GM21423 (cell line): ENCODE measurements at regions not wholly inside any gene's neighbourhood (a gene's known extent, or its start where the extent isn't known, plus 50 kb on each side); places are given as distances from the start of the nearest gene placed in this dataset.

ENCODE experiments used
- ATAC-seq: cut with Tn5 transposase; IDR thresholded peaks from one replicate; pipeline ENCODE4 v1.9.1; 2021; ENCODE audit warnings: mild to moderate bottlenecking, moderate library complexity; ENCODE audit not compliant: unreplicated experiment

GRCh38 chr2:120424274-120424796 is 78.4 kb downstream of the INHBB start:
- no peak for ATAC-seq

DNA sequence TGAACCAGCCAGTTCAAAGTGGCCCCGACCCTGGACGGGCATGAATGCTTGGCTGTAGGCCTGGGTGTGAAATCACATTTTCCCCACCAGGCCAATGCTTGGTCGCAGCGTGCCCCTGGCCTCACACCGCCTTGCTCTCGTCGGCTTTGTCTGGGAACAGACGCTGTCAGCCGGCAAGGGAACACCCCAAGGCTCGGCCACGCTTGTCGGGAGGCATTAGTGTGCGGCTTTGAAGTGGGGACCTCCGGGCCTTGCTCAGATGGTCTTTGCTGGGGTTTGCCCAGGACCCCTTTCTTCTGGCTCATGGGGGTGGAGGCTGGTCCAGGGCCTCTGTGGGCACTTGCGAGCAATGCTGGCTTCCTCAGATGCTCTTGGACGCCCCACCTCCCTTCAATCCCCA is 79.1 kb downstream of the INHBB start:
- no peak for ATAC-seq

DNA sequence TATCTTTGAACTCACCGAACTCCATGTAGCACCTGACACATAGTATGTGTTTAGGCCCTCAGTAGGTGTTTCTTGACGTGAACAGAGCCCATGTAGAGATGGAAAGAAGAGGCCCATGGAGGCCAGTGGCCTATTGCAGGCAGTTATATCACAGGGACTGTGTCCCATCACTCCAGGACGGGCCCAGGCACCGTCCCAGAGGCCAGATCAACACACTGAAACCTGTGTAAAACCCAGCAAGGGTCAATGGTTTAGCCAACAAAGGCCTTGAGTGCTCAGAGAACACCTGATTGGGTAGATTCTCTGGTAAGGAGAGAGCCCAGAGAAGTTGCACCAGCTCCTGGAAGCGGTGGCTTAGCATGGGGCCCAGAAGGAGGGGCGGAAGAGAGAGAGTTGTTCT is 82.8 kb downstream of the INHBB start:
- ATAC-seq = no peak

DNA sequence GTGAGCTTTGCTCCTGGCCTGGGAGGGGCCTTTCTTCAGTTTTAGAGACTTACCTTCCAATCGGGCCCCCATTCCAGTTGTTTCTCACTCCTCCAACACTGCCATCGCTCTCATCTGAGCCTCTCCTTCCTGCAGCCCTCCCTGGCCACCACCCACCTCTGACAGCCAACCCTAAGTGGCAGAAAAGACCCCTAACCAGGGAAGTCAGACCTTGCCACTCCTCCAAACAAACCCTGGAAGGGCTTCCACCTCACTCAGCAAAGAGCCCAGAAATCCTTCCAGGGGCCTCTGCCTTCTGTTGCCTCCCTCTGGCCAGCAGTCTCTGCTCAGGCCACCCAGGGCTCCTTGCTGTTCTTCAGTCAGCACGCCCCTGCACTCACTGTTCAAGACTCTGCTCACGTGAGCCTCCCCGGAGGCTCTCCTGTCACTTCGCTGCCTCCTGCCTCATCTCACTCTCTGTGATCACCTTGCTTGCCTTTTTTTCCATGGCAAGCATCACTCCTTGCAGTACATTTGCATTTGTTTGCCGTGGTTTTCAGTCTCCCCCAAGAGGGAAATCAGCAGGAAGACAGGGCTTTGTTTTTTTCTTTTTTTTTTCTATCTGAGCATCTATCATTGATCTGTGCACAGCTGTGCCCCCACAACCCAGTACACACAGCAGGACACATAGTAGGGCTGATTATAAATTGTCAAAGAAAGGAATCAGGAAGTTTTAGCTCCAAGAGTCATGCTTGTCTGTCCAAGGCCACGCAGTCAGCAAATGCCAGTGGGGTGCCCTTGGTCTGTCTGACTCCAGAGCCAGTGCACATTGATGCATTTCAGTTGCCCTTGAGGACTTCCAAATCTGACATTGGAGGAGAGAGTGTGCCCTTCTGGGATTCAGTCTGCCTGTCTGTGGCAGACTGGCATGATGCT is 83.9 kb downstream of the INHBB start:
- ATAC-seq = no peak

DNA sequence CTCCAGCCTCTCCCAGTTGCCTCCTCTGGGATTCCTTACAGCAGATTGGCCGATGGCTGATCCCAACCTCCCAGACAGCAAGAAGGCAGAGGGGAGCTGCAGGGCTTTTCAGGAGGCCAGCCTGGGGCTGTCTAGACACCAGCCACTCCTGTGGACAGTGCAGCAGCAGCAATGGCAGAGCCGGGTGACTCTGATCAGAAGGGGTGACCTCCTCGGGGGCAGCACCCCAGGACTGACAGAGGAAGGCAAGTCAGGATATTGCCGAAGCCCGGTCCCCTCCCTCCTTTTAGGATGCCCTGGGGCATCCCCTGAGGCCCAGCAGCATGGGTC is 84.5 kb downstream of the INHBB start:
- ATAC-seq = no peak

DNA sequence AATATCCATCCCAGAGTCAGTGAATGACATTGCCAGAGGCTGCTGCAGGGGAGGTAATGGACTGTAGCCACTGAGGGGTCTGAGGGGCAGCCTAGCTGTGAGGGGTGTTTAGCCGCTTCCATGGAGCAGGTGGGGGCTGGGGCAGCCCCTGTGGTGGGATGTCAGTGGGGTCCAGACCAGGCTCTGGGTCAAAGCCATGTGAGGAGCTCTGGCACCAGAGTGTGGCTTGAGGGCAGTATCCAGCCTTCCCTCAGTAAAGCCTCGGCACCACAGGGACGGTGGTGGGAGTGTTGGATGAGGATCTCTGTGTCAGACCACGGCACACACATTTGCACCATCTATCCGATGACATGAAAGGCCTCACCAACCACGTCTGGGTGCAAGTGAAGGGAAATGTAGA is 85.0 kb downstream of the INHBB start:
- no peak for ATAC-seq

DNA sequence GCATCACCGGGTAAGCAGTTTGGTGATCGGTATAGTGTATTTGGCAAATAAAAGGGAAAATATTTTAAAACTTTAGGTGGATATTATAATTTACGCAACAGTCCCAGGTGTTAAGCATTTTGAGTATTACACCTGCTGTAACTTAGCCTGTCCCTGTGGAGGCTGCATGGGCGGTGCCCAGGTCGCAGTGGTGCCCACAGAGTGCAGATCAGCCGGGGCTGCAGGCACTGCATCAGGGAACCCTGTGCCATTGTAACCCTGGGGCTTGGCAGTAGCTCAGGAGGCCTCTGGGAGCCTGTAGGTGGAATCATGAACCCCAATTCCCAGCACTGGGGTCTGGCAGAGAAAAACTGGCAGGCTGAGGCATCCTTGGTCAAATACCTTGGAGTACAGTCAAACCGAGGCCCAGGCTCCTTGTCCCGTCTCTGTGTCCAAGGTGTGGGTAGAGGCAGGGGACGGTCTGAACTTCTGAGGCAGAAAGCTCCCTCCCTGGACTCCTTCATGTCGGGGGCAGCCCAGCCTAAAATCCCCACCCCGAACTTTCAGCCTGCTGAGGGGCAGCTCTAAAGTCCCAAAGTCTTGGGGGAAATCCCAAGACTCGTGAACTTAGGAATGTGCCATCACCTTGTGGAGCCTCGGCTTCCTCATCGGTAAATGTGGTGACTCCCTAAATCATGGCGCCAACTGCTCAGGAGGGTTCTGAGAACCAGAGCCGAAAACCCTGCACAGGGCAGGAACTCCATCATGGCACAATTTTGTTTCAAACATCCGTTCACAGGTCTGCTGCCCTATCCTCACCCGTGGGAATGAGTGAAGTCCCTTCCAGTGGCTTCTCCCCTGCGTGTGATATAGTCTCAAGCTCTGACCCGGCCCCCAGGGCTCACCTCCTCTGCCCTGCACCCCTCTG is 85.7 kb downstream of the INHBB start:
- ATAC-seq = no peak

GRCh38 chr2:120432293-120432975 is 86.5 kb downstream of the INHBB start:
- no peak for ATAC-seq

DNA sequence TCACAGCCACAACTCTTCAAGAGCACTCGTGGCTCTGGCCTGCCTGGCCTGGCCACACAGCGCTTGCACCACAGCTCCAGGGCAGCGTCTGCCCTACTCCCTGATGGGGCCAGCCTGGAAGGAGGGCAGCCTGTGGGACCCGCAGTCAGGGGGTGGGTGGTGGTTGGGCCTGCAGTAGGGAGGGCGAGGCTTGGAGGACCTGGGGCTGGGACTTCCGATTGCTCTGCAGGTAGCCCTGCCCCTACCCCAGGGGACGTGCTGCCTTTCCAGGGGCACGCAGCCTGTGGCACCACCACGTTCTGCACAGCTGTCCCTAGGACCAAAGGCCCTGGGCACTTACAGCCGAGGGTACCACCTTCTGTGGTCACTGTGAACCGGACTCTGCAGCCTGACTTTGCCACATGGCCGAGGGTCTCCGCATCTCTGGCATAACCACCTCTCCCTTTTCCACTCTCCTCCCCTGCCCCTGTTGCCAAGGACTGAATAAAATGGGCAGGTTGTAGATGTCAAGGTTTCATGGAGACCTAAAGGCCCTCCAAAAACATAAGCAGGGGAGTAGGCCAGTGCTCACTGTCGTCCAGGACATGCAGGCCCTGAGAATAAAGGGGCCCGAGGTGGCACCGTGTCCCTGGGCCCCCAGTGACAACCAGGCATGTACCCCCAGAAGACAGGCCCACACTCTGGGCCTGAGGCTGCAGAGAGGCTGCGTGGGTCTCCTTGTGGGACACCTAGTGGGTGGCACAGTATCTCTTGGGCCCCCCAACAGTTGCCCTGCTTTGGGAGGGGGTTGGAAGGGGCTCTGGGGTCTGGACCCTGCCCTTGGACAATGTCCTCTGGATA is 87.3 kb downstream of the INHBB start:
- ATAC-seq = no peak

- ATAC-seq = no peak
These were observed 87.9 kb downstream of the INHBB start for GRCh38 chr2:120433816-120434290.

GRCh38 chr2:120434492-120435308 is 88.8 kb downstream of the INHBB start:
- ATAC-seq = no peak

DNA sequence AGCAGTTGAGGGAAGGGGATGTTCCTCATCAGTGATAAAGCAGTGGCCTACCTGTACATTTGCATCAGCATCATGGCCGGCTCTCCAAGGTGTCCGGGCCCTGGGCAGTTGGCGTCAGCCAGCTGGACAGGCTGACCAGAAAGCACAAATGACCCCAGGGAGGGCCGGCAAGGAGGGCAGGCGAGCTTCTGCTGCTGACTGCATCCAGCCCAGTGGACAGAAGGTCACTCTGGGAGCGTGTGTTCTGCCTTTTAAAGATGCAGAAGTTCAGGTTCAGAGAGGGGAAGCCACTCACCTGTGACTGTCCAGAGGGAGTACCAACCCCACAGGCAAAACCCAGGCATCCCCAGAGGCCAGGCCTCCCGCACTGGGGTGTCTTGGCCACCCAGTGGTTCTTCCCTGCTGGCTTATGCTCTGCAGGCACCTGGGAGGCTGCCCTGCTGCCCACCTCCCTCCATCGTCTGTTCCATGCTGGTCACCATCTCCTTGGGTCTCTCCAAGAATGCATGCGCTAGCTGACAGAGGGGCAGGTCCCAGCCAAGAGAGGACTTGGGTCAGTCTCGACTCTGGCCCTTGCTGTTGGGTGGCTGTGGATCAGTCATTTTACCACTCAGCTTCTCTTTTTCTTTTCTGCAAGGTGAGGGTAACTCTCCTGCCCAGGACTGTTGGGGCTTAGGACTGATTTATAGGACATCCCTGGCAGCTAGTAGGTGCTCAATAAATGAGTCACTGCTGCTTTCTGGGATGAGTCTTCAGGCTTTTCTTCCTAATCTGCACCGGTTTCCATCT is 89.9 kb downstream of the INHBB start:
- ATAC-seq = no peak

DNA sequence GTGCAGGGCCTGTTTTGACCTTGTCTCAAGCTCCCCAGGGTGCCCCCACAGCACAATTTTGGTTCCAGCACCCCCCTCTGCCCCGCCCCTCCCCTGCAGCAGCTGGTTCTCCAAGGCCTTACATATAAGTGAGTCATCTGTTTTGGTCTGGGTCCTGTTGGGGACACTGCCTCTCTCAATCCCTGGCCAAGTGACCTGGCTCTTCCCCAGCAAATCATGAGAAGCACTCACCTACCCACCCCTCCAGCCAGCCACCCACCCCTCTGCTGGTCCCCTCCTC is 90.5 kb downstream of the INHBB start:
- ATAC-seq = no peak

DNA sequence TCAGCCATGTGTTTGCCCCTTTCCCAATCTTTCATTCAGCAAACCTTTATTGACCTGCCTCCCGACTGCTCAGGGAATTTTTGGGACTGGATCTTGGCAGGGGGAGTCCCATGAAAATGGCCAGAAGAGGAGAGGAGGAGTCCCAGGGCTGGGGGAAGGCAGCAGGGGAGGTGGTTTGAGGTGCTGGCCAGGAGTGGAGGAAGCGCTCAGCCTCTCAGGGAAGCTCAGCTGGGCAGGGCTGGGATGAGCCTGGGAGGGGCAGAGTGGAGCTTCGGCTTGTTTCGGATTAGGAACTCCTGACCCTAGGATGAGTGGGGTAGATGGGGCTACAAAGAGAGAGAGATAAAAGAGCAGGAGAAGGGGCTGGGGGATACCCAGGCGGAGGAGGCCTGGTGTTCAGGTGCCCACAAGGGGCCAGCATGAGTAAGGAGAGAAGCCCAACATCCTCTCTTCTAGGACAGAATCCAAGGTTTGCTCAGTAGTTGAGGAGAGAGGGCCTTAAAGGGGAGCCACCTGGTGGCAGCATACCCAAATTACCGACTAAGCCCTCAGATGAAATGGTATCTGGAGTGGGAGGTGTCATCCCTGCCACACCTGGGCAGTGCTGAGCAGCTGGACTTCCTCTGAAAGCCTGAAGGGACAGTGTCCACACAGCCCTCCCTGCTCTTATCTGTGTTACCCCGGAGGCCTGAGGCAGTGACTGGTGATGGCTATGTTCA is 91.1 kb downstream of the INHBB start:
- no peak for ATAC-seq

DNA sequence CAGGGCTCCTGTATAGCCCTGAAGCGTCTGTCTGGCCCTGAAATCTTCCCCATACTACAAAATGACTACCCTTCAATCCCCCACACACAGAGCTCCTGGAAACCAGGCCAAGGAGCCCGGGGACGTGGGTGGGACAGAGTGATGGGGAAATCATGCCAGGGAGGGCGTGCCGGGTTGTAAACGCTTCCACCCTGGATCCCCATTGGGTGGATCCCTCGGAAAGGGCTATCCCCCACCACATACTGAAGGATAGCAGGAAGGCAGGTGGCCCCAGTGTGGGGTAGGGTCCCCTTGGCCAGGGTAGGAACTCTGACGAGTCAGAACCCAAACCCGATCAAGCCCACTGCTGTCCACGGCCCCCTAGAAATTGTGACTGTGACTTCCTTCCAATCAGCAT is 91.7 kb downstream of the INHBB start:
- ATAC-seq = no peak

DNA sequence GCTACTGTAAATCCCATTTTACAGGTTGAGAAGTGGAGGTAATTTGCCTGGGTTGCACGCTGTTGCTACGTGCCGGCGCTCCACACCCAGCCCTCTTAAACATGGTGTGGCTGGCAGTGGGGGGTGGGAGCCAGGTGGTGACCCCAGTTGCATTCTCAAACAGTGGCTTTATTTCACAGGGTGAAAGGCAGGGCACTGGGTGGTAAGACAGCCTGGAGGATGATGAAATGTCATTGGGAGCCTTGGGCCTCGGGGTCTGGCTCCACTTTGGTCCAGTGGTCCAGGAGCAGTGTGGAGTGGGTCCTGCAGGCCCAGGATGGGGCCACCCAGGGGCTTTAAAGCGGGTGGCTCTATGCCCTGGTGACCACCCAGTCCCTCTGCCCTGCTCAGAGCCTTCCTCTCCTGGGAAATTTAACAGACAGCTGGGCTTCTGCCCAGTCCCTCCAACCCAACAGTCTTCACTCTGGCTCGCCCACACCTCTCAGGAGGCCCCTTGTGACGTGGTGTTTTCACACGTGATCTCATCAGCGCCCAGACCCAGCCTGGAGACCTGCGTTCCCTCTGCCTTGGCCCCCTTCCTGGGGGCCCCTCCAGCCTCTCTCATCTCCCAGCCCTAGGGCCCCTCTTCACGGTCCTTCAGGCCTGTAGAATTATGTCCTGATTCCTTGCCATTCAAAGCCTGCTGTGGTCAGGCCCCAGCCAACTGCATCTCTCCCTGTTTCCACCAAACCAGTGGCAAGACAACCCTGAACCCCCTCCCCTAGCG is 92.5 kb downstream of the INHBB start:
- no peak for ATAC-seq

DNA sequence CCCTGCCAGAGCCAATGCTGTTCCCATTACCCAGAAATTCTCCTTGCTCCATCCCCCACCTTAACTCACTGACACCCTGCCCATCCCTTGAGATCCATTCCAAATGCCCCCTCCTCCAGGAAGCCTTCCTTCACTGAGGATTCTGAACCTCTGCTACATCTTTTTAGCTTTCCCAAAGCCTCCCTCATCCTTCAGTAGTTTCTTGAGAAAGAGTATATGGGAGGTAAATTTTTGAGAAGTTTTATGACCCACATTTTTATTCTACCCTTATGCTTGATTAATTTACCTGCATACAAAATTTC is 93.1 kb downstream of the INHBB start:
- ATAC-seq = no peak
